ENCODE measurements at regions not wholly inside any gene's neighbourhood (a gene's known extent, or its start where the extent isn't known, plus 50 kb on each side); places are given as distances from the start of the nearest gene placed in this dataset.

DNA sequence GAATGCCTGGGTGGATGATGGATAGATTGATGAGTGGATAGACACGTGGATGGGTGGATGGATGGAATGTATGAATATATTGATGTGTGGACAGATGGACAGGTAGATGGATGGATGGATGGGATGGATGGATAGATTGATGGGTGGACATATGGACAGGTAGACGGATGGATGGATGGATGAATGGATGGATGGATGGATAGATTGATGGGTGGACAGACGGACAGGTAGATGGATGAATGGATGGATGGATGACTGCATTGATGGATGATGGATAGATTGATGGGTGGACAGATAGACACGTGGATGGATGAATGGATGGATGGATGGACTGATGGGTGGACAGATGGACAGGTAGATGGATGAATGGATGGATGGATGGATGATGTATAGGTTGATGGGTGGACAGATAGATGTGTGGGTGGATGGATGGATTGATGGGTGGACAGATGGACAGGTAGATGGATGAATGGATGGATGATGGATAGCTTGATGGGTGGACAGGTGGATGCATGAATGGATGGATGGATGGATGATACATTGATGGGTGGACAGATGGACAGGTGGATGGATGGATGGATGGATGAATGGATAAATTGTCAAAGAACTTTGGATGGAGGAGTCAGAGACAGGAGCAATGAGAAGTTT is 171.4 kb upstream of the AFDN start:
- no peak overlapping the region for H2AFZ ChIP-seq (ENCODE audit: low read depth, low read length)
- no peaks in the 10 kb centered on the region for H3F3A ChIP-seq (ENCODE audit: insufficient read depth, low read length, poor library complexity, severe bottlenecking)
- H3K36me3 ChIP-seq (ENCODE audit: insufficient read depth, low read length) = no peaks in the 10 kb centered on the region
- no peaks in the 10 kb centered on the region for H3K9me3 ChIP-seq (ENCODE audit: low read length)
- H3K9me2 ChIP-seq (ENCODE audit: insufficient read depth, low read length) = no peaks in the 10 kb centered on the region
- TF ChIP-seq, protein P1, sequence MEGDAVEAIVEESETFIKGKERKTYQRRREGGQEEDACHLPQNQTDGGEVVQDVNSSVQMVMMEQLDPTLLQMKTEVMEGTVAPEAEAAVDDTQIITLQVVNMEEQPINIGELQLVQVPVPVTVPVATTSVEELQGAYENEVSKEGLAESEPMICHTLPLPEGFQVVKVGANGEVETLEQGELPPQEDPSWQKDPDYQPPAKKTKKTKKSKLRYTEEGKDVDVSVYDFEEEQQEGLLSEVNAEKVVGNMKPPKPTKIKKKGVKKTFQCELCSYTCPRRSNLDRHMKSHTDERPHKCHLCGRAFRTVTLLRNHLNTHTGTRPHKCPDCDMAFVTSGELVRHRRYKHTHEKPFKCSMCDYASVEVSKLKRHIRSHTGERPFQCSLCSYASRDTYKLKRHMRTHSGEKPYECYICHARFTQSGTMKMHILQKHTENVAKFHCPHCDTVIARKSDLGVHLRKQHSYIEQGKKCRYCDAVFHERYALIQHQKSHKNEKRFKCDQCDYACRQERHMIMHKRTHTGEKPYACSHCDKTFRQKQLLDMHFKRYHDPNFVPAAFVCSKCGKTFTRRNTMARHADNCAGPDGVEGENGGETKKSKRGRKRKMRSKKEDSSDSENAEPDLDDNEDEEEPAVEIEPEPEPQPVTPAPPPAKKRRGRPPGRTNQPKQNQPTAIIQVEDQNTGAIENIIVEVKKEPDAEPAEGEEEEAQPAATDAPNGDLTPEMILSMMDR (IDR thresholded peaks at IDR 0.05; ENCODE audit: poor library complexity, severe bottlenecking) = no peak
- TF ChIP-seq SMC3 (conservative IDR thresholded peaks at IDR 0.05; ENCODE audit: poor library complexity) (no peak), MXI1 (conservative IDR thresholded peaks at IDR 0.05; ENCODE audit: poor library complexity, severe bottlenecking) (no peak), TAF1 (IDR thresholded peaks at IDR 0.05; ENCODE audit: low read depth) (no peak), EZH2 (IDR thresholded peaks at IDR 0.05; ENCODE audit: borderline replicate concordance, insufficient read depth, low read length, poor library complexity, severe bottlenecking) (no peak), RAD21 (conservative IDR thresholded peaks at IDR 0.05) (no peak), EP300 (conservative IDR thresholded peaks at IDR 0.05; ENCODE audit: poor library complexity, severe bottlenecking) (no peak), POLR2AphosphoS5 (IDR thresholded peaks at IDR 0.05) (no peak)
- TF ChIP-seq, protein P2, sequence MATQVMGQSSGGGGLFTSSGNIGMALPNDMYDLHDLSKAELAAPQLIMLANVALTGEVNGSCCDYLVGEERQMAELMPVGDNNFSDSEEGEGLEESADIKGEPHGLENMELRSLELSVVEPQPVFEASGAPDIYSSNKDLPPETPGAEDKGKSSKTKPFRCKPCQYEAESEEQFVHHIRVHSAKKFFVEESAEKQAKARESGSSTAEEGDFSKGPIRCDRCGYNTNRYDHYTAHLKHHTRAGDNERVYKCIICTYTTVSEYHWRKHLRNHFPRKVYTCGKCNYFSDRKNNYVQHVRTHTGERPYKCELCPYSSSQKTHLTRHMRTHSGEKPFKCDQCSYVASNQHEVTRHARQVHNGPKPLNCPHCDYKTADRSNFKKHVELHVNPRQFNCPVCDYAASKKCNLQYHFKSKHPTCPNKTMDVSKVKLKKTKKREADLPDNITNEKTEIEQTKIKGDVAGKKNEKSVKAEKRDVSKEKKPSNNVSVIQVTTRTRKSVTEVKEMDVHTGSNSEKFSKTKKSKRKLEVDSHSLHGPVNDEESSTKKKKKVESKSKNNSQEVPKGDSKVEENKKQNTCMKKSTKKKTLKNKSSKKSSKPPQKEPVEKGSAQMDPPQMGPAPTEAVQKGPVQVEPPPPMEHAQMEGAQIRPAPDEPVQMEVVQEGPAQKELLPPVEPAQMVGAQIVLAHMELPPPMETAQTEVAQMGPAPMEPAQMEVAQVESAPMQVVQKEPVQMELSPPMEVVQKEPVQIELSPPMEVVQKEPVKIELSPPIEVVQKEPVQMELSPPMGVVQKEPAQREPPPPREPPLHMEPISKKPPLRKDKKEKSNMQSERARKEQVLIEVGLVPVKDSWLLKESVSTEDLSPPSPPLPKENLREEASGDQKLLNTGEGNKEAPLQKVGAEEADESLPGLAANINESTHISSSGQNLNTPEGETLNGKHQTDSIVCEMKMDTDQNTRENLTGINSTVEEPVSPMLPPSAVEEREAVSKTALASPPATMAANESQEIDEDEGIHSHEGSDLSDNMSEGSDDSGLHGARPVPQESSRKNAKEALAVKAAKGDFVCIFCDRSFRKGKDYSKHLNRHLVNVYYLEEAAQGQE (IDR thresholded peaks at IDR 0.05; ENCODE audit: borderline replicate concordance) = no peak
- H3K27me3 ChIP-seq (ENCODE audit: insufficient read depth, low read depth, low read length) = no peaks in the 10 kb centered on the region
- H3K4me3 ChIP-seq (ENCODE audit: low read length) = no peak overlapping the region
- no peaks in the 10 kb centered on the region for H4K20me1 ChIP-seq (ENCODE audit: insufficient read depth)
- no peak overlapping the region for H3K27ac ChIP-seq (ENCODE audit: low read length)
- H3K79me2 ChIP-seq (replicated peaks; ENCODE audit: insufficient read depth, low read length) = no peaks in the 10 kb centered on the region
- H3K4me2 ChIP-seq (ENCODE audit: low read length) = no peak overlapping the region
- no peak overlapping the region for H3K9ac ChIP-seq (ENCODE audit: low read length)

DNA sequence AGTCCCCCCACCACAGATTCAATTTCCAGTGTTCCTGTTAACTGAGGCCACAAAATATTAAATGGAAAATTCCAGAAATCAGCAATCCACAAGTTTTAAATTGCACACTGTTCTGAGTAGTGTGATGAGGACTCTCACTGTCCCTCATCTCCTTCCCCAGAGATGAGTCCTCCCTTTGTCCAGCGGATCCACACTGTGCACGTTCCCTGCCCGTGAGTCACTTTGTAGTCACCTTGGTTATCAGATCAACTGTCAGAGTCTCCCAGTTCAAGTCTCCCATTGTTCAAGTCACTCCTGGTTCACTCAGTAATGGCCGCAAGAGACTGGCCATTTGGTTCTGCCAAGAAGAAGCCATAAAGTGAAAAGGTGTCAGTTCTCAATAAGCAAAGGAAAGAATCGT is 168.6 kb upstream of the AFDN start:
- no peaks in the 10 kb centered on the region for H3K27me3 ChIP-seq (ENCODE audit: insufficient read depth, low read depth, low read length)
- no peaks in the 10 kb centered on the region for H3K36me3 ChIP-seq (ENCODE audit: insufficient read depth, low read length)
- no peak overlapping the region for H3K9ac ChIP-seq (ENCODE audit: low read length)
- no peak for TF ChIP-seq EZH2 (IDR thresholded peaks at IDR 0.05; ENCODE audit: borderline replicate concordance, insufficient read depth, low read length, poor library complexity, severe bottlenecking)
- no peak for TF ChIP-seq RAD21 (conservative IDR thresholded peaks at IDR 0.05)
- no peak for TF ChIP-seq TAF1 (IDR thresholded peaks at IDR 0.05; ENCODE audit: low read depth)
- TF ChIP-seq, protein P2 (IDR thresholded peaks at IDR 0.05; ENCODE audit: borderline replicate concordance) = no peak
- no peak for TF ChIP-seq MXI1 (conservative IDR thresholded peaks at IDR 0.05; ENCODE audit: poor library complexity, severe bottlenecking)
- TF ChIP-seq POLR2AphosphoS5 (IDR thresholded peaks at IDR 0.05) = no peak
- TF ChIP-seq EP300 (conservative IDR thresholded peaks at IDR 0.05; ENCODE audit: poor library complexity, severe bottlenecking) = no peak
- TF ChIP-seq SMC3 (conservative IDR thresholded peaks at IDR 0.05; ENCODE audit: poor library complexity) = no peak
- TF ChIP-seq, protein P1 (IDR thresholded peaks at IDR 0.05; ENCODE audit: poor library complexity, severe bottlenecking) = no peak
- H2AFZ ChIP-seq (ENCODE audit: low read depth, low read length) = no peak overlapping the region
- no peak overlapping the region for H3K27ac ChIP-seq (ENCODE audit: low read length)
- H3K79me2 ChIP-seq (replicated peaks; ENCODE audit: insufficient read depth, low read length) = no peaks in the 10 kb centered on the region
- no peak overlapping the region for H3K4me2 ChIP-seq (ENCODE audit: low read length)
- no peaks in the 10 kb centered on the region for H4K20me1 ChIP-seq (ENCODE audit: insufficient read depth)
- H3K4me3 ChIP-seq (ENCODE audit: low read length) = no peak overlapping the region
- H3K9me2 ChIP-seq (ENCODE audit: insufficient read depth, low read length) = no peaks in the 10 kb centered on the region
- H3F3A ChIP-seq (ENCODE audit: insufficient read depth, low read length, poor library complexity, severe bottlenecking) = no peaks in the 10 kb centered on the region
- no peaks in the 10 kb centered on the region for H3K9me3 ChIP-seq (ENCODE audit: low read length)
